Psoas muscle (tissue), 7 donors: ENCODE measurements at regions not wholly inside any gene's neighbourhood (a gene's known extent, or its start where the extent isn't known, plus 50 kb on each side); places are given as distances from the start of the nearest gene placed in this dataset.
A peak's percentile ranks its signal among the peaks of the same experiment; 100 is the strongest.

Experiments used
- ATAC-seq, 4 donors: fragments of 200-7000 bp; cut with Tn5 transposase; one replicate each; pipeline ENCODE4 v1.9.1; 2020; ENCODE audit warnings: moderate library complexity in 3 of 4, mild to moderate bottlenecking in 2 of 4
- DNase-seq, 2 donors: peaks; one replicate each; pipeline ENCODE4 v3.0.0-alpha.2; 2020
- H3K27ac ChIP-seq: fragments of 200-600 bp; one replicate; pipeline ENCODE4 v1.8.0; 2022
- H3K27me3 ChIP-seq, 3 donors: fragments of 200-600 bp in 1 of 3; one replicate each; pipeline versions ENCODE4 v1.6.1 to v1.8.0; 2013 to 2022; ENCODE audit warnings: low read length in 2 of 3, mild to moderate bottlenecking in 2 of 3, moderate library complexity in 1 of 3; ENCODE audit not compliant: insufficient read depth in 3 of 3
- H3K36me3 ChIP-seq, 2 donors: fragments of 200-600 bp in 1 of 2; one replicate each; pipeline versions ENCODE4 v1.6.1 to v1.8.0; 2013 to 2022; ENCODE audit warnings: low read depth in 1 of 2, mild to moderate bottlenecking in 1 of 2, moderate library complexity in 1 of 2; ENCODE audit not compliant: insufficient read depth in 1 of 2
- H3K4me1 ChIP-seq: fragments of 200-600 bp; one replicate; pipeline ENCODE4 v1.8.0; 2022
- H3K4me3 ChIP-seq: fragments of 200-600 bp; one replicate; pipeline ENCODE4 v1.8.0; 2022; ENCODE audit warnings: mild to moderate bottlenecking
- H3K9me3 ChIP-seq: fragments of 200-600 bp; one replicate; pipeline ENCODE4 v1.8.0; 2022
- WGBS, 3 donors: extraction: QIAGEN DNeasy Blood & Tissue Kit; methylation state at CpG; one replicate each; pipeline versions ENCODE4 v1.1.6 to v1.1.7; 2013; 5-methylcytosine and 5-hydroxymethylcytosine counted together
- intact Hi-C, 2 donors: fragments of 100-400 bp; cut with DNase I; formaldehyde crosslinking; loops; one replicate each; pipeline versions ENCODE4 v1.11.0 to v1.14.2; 2022
- TF ChIP-seq, protein P1 (sequence below): fragments of 200-600 bp; IDR thresholded peaks from one replicate; pipeline ENCODE4 v1.8.0; 2022; ENCODE audit warnings: antibody characterized with exemption
- donor health status: healthy with polysubstance abuse.
- donor health status: DM: no; HTN: no; CAD: no; lungs with moderate emphysema.
- donor health status: Bipolar disorder and iron deficiency.
- donor health status: healthy.
- donor health status: DM: yes; HTN: yes; CAD: no.
- donor health status: DM: no; HTN: no; CAD: no.
- donor health status: DM: yes; HTN: yes; CAD: no.

GRCh38 chr10:44723082-44723481, 188.1 kb upstream of the TMEM72 start:
- 84 to 90% (median 88%) methylated on average over 3 of the region's 3 CpGs for WGBS, 3 donors
- Histone ChIP-seq H3K9me3 (no peaks in the 10 kb centered on the region), H3K4me1 (peaks cover 5% of the 10 kb centered on the region), H3K27me3 (no peaks in the 10 kb centered on the region), H3K36me3 (no peaks in the 10 kb centered on the region), H3K4me3 (no peak overlapping the region), H3K27ac (no peak overlapping the region)
- no peak for DNase-seq
- ATAC-seq: no peak
- intact Hi-C loops: no loop called here
- TF ChIP-seq, protein P1, sequence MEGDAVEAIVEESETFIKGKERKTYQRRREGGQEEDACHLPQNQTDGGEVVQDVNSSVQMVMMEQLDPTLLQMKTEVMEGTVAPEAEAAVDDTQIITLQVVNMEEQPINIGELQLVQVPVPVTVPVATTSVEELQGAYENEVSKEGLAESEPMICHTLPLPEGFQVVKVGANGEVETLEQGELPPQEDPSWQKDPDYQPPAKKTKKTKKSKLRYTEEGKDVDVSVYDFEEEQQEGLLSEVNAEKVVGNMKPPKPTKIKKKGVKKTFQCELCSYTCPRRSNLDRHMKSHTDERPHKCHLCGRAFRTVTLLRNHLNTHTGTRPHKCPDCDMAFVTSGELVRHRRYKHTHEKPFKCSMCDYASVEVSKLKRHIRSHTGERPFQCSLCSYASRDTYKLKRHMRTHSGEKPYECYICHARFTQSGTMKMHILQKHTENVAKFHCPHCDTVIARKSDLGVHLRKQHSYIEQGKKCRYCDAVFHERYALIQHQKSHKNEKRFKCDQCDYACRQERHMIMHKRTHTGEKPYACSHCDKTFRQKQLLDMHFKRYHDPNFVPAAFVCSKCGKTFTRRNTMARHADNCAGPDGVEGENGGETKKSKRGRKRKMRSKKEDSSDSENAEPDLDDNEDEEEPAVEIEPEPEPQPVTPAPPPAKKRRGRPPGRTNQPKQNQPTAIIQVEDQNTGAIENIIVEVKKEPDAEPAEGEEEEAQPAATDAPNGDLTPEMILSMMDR: no peak

DNA sequence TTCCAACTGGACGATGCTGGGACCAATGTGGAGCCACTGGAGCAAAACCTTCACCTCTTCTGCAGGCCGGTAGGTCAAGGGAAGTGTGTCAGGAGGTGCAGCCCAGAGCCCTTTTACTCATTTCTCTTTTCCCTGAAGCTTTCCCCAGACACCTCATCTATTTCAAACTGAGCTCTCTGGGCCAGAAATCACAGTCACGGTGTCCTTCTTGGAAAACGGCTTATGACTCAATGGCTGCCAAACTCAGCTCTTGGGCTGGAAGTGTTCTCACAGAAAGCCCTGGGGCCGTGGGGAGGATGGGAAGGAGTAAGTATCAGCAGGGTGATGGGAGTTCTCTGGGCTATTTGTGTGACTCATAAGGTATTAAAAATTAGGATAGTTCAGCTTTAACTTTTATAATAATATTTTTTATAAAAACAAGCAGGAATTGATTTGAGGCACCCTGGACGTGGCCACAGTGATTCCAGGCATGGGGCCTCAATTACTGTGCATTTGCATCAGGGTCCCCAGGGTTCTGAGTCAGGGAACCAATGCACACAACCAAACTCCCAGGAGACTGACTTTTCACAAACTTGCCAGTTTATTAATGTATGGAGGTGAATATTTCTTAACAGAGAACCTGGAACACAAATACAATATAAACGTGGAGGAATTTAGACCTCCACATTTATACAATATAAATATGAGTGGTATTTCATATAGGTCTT, 187.4 kb upstream of the TMEM72 start:
- no peaks in the 10 kb centered on the region for H3K36me3 ChIP-seq
- peak; percentile 39 to 53 for DNase-seq
- H3K27me3 ChIP-seq: no peaks in the 10 kb centered on the region
- no peak overlapping the region for H3K27ac ChIP-seq
- WGBS, 3 donors: 53 to 59% (median 56%) methylated on average over 7 of the region's 7 CpGs
- intact Hi-C loops: no loop called here
- H3K9me3 ChIP-seq: no peaks in the 10 kb centered on the region
- peak in 2 of 4 donors; percentile 24 to 44 for ATAC-seq
- H3K4me3 ChIP-seq: no peak overlapping the region
- TF ChIP-seq, protein P1: no peak
- peaks cover 5% of the 10 kb centered on the region for H3K4me1 ChIP-seq

DNA sequence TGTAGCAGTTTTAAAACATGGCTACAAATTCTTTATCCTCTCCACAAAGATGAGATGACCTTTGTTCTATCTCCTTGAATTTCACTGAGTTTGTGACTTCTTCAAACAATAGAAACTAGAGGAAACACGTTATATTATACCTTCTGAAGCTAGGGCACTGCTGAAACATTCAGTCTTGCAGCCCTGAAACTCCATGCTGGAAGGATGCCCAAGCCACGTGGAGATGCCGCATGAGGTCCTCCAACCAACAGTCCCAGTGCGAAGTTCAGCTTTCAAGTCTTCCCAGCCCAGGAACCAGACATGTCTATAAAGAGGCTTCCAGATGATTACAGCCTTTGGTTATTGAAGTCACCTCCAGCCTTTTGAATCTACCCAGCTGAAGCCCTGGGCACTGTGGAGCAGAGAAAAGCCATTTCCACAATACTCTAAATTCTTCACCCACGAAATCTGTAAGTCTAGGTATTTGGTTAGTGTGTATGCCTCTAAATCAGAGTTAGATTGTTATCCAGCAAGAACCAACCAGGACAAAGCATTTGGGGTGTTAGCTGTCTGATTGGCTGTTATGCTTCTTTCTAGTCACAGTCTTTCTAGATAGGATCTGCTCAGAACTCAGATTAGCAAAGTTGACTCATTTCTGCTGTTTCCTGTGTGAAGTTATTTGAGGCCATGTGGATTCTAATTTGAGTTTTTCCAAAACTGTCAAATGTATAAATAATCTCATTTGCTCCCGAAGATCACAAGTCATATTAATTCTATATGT, 186.5 kb upstream of the TMEM72 start:
- no peak for ATAC-seq

DNA sequence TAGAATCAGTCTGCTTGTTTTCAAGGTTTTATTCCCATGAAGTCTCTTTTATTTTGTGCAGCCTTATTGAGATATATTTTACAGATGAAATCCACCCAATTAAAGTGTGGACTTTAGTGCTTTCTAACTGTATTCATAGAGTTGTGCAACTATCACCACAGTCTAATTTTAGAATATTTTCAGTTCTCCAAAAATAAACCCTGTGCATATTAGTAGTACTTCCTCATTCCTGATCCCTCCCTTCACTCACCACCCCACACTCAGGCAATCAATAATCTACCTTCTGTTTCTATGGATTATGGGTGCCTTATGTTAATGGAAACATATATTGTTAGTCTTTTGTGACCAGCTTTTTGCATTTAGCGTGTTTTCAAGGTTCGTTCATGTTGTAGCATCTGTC, 185.7 kb upstream of the TMEM72 start:
- H3K4me1 ChIP-seq: peaks cover 5% of the 10 kb centered on the region
- no peaks in the 10 kb centered on the region for H3K36me3 ChIP-seq
- H3K27me3 ChIP-seq: no peaks in the 10 kb centered on the region
- H3K9me3 ChIP-seq: peaks cover 5% of the 10 kb centered on the region
- intact Hi-C loops: no loop called here
- no peak for DNase-seq
- ATAC-seq: no peak
- TF ChIP-seq, protein P1: no peak
- no peak overlapping the region for H3K27ac ChIP-seq
- H3K4me3 ChIP-seq: no peak overlapping the region
- 86 to 98% (median 92%) methylated on average over 2 of the region's 2 CpGs for WGBS, 3 donors

More for the DNA sequence above, 186.5 kb upstream of the TMEM72 start:
- H3K9me3 ChIP-seq: no peaks in the 10 kb centered on the region
- no peak overlapping the region for H3K4me3 ChIP-seq
- WGBS, 3 donors: 68 to 70% (median 70%) methylated on average over 6 of the region's 6 CpGs
- H3K4me1 ChIP-seq: peaks cover 5% of the 10 kb centered on the region
- no peak for DNase-seq
- no peaks in the 10 kb centered on the region for H3K27me3 ChIP-seq
- H3K36me3 ChIP-seq: no peaks in the 10 kb centered on the region
- H3K27ac ChIP-seq: no peak overlapping the region
- intact Hi-C loops: no loop called here
- TF ChIP-seq, protein P1: no peak
